HepG2 (cell line): ENCODE measurements at regions not wholly inside any gene's neighbourhood (a gene's known extent, or its start where the extent isn't known, plus 50 kb on each side); places are given as distances from the start of the nearest gene placed in this dataset.

ENCODE experiments used
- DMAP1 ChIP-seq: IDR thresholded peaks from 2 replicates; pipeline ENCODE4 v1.6.1; 2016
- GABPA ChIP-seq, 2 experiments: IDR thresholded peaks; 2 replicates each; pipeline ENCODE4 v1.6.1; 2011 to 2016; ENCODE audit warnings: low read depth in 2 of 2, low read length in 1 of 2, missing biosample characterization in 1 of 2, missing genetic modification characterization in 1 of 2
- KAT2B ChIP-seq: fragments of 150-350 bp; IDR thresholded peaks from 2 replicates; pipeline ENCODE4 v1.6.1; 2014; ENCODE audit warnings: low read depth, low read length, borderline replicate concordance
- RBM39 ChIP-seq: fragments of 200-400 bp; formaldehyde crosslinking; IDR thresholded peaks from one replicate; pipeline ENCODE4 v1.6.1; 2018; ENCODE audit warnings: antibody characterized with exemption, mild to moderate bottlenecking, low read depth, low read length; ENCODE audit not compliant: poor library complexity, severe bottlenecking
- SNAPC4 ChIP-seq: sonication (generic); formaldehyde crosslinking; IDR thresholded peaks from 2 replicates; pipeline ENCODE4 v1.4.0; 2020; ENCODE audit warnings: mild to moderate bottlenecking, missing genetic modification reagents
- SSRP1 ChIP-seq: IDR thresholded peaks from 2 replicates; pipeline ENCODE4 v1.6.1; 2016; ENCODE audit warnings: control low read depth
- U2AF1 ChIP-seq: fragments of 200-400 bp; formaldehyde crosslinking; optimal IDR thresholded peaks from 2 replicates; pipeline ENCODE3; 2017; ENCODE audit warnings: mild to moderate bottlenecking, low read depth, low read length
- ZNF460 ChIP-seq: sonication (generic); formaldehyde crosslinking; IDR thresholded peaks from 2 replicates; pipeline ENCODE4 v1.5.1; 2020; ENCODE audit warnings: missing genetic modification reagents, mild to moderate bottlenecking, borderline replicate concordance
- ZNF773 ChIP-seq: sonication (generic); formaldehyde crosslinking; IDR thresholded peaks from 2 replicates; pipeline ENCODE4 v1.4.0; 2020; ENCODE audit warnings: missing genetic modification reagents, borderline replicate concordance
- TF ChIP-seq, protein P1 (sequence below): sonication (generic); formaldehyde crosslinking; IDR thresholded peaks from 2 replicates; pipeline ENCODE4 v1.4.0; 2020; ENCODE audit warnings: missing genetic modification reagents

GRCh38 chr6:134517145-134517658 lies 199.3 kb upstream of the SGK1 start (continued):
- TF ChIP-seq SNAPC4 (CRISPR knock-in tag) (no peak), ZNF460 (CRISPR knock-in tag) (no peak), RBM39 (no peak), DMAP1 (no peak), KAT2B (no peak), ZNF773 (no peak), GABPA (IDR thresholded peaks at IDR 0.05; ENCODE audit: low read depth, low read length) (no peak), GABPA (CRISPR knock-in tag; IDR thresholded peaks at IDR 0.05; ENCODE audit: low read depth) (no peak), U2AF1 (no peak), SSRP1 (CRISPR knock-in tag) (no peak)
- TF ChIP-seq, protein P1, sequence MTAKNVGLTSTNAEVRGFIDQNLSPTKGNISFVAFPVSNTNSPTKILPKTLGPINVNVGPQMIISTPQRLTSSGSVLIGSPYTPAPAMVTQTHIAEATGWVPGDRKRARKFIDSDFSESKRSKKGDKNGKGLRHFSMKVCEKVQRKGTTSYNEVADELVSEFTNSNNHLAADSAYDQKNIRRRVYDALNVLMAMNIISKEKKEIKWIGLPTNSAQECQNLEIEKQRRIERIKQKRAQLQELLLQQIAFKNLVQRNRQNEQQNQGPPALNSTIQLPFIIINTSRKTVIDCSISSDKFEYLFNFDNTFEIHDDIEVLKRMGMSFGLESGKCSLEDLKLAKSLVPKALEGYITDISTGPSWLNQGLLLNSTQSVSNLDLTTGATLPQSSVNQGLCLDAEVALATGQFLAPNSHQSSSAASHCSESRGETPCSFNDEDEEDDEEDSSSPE (CRISPR knock-in tag), result no peak
